GM18505 (cell line): ENCODE measurements at regions not wholly inside any gene's neighbourhood (a gene's known extent, or its start where the extent isn't known, plus 50 kb on each side); places are given as distances from the start of the nearest gene placed in this dataset.

ENCODE experiments used
- ATAC-seq: cut with Tn5 transposase; IDR thresholded peaks from one replicate; pipeline ENCODE4 v1.9.1; 2021; ENCODE audit not compliant: unreplicated experiment
- POLR2A ChIP-seq: IDR thresholded peaks from 4 replicates; pipeline ENCODE4 v1.6.1; 2011; ENCODE audit warnings: borderline replicate concordance; ENCODE audit not compliant: insufficient read depth, insufficient read length; ENCODE audit errors: extremely low read depth

DNA sequence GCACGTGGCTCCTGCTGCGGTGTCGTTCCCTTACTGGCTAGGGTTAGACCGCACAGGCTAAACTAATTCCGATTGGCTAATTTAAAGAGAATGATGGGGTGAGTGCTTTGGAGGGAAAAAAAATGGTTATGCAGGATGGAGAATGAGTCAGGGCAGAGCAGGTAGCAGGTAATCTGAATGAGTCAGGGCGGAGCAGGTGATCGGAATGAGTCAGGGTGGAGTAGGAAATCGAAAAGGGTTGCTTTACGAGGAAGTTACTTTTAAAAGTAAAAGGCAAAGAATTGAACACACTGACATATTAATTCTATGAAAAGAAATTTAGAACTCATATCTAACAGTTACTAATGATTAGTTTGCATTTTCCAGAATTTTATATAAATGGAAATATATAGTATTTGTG lies 335.5 kb downstream of the FOXO1 start:
- ATAC-seq, result no peak
- no peak for TF ChIP-seq POLR2A

DNA sequence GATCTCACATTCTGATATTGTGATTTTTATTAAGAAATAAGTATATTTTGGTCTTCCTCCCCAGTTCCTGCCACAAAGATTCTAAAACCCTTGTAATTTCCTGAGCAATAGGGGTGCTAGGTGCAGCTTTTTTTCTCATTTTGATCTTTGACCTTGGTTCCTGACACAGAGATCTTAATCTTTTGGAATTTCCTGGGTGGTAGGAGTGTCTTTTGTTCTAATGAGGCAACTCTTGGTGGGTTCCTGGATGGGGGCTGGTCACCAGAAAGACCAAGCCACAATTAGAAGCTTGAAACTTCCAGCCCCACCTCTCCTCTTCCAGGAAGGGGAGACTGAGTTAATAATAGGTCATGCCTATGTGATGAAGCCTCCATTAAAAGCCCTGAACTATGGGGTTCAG lies 334.6 kb downstream of the FOXO1 start:
- ATAC-seq, result no peak
- TF ChIP-seq POLR2A, result no peak

DNA sequence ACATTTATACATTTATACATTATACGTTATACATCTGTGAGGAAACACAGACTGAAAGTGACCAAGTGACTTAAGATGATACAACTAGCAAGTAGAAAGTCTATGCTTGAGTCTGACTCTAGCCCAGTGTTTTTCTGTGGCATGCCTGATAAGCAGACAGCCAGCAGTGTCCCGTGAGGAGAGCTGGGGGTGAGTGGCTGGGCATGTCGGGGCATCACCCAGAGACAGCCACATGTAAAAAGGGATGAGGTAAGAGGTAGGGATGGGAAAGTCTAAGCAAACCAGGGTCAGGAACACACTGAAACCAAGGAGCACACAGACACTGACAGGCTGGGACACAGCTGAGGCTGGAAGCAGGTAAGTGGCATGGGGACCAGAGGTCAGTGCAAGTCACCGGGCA lies 333.2 kb downstream of the FOXO1 start:
- ATAC-seq, result no peak

DNA sequence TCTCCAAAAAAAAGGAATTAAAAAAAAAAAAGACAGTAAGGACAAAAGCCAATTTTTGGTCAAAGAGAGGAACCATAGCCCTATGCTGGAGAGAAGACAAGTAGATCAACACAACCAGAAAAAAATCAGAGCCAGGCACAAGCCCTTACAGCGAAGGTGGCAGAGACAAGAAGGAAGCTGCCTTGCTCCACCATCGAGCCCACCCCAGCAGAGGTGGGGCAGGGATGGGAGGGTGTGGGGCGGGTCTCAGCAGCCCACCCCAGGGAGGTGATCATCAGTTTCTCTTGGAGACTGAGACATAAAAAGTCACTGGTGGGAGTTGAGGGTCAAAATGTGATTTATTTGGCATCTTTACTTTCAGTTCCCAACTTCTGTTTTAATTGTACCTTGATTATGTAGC lies 332.4 kb downstream of the FOXO1 start:
- no peak for ATAC-seq
- no peak for TF ChIP-seq POLR2A

More for the DNA sequence above, 333.2 kb downstream of the FOXO1 start:
- TF ChIP-seq POLR2A, result no peak

DNA sequence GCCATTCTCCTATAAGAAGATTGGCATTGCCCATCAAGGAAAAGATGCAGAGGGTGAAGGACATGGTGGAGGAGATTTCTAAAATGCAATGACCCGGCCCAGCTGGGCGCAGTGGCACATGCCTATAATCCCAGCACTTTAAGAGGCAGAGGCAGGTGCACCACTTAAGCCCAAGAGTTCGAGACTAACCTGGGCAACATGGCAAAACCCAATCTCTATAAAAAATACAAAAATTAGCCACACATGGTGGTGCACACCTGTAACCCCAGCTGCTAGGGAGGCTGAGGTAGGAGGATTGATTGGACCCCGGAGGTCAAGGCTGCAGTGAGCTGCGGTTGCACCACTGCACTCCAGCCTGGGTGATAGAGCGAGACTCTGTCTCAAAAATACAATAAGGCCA lies 331.8 kb downstream of the FOXO1 start:
- ATAC-seq, result no peak
- no peak for TF ChIP-seq POLR2A

DNA sequence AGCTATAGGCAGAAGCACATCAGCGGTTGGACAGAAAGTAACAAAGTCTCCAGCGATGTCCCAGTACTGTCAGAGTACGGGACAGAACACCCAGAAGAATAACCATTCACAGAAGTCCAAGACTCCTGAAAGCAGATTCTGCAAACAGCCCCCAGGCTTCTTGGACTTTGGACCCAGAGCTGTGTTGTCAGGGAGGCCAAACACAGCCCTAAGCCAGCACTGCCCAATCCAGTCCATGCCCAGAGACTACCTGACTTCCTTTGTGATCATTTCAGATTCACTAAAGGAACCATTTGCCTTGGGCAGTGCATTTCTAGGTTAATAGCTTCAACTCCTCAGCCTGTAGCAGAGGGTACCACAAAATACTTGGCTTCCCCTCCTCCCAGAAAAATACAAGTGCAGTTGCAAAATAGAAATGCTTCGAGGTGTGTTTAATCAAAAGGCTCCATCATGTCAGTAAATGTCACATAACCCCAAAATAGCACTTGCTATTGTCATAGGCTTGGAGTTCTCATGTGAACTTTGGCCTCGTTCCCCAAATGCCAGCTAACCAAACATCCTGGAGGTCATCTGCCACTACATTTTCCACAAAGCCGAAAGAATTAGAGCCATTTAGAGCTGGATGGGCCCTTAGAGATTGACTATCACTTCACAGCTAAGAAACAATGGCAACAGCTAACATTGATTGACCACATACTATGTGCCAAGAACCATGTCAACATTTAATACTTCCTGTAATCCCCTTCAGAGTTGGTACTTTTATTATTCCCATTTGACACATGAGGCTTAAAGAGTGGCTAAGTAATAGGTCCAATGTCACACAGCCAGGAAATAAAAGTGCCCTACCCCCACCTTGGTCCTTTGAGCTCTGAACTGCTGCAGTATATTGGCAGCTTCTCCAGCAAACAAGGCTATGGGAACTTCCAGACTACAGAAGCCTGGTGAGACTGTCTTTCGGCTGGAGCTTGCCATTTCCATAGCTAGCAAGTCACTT lies 329.9 kb downstream of the FOXO1 start:
- TF ChIP-seq POLR2A, result no peak
- ATAC-seq, result no peak

DNA sequence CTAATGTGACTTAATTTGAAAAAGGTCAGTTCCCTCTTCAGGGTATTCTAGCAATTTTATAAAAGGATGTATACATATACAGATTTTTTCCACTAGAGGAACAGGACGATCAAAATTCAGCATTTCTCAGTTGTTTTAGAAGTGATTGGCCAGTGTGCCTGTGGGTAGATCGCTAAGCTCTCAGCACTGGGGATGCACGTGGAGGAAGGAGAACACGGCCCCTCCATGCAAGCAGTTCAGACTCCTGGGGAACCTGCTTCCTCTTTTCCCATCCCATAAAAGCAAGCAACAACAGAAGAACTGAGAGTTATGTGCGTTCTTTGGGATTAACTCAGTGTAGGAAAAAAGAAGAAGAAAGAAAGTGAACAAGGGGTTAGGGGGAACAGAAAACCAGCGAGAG lies 328.8 kb downstream of the FOXO1 start:
- no peak for ATAC-seq
- TF ChIP-seq POLR2A, result no peak

DNA sequence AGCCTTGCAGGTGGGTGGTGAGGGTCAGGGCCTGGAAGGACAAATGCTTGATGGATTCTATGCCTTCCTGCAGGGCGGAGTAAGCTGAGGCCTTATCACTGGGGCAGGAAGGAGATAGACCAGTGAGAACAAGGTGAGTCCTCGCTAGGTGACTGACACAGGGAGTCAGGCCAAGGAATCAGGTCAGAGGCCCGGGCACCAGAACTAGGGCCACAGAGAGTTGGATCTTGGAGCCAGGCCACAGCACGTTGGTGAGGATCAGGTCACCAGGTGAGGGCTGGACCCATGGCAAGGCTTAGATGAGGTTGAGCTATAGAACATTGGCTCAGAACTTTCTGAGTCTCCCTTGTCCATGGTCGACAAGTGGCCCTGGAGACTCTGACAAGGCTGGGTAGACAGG lies 328.2 kb downstream of the FOXO1 start:
- ATAC-seq, result no peak
- TF ChIP-seq POLR2A, result no peak

DNA sequence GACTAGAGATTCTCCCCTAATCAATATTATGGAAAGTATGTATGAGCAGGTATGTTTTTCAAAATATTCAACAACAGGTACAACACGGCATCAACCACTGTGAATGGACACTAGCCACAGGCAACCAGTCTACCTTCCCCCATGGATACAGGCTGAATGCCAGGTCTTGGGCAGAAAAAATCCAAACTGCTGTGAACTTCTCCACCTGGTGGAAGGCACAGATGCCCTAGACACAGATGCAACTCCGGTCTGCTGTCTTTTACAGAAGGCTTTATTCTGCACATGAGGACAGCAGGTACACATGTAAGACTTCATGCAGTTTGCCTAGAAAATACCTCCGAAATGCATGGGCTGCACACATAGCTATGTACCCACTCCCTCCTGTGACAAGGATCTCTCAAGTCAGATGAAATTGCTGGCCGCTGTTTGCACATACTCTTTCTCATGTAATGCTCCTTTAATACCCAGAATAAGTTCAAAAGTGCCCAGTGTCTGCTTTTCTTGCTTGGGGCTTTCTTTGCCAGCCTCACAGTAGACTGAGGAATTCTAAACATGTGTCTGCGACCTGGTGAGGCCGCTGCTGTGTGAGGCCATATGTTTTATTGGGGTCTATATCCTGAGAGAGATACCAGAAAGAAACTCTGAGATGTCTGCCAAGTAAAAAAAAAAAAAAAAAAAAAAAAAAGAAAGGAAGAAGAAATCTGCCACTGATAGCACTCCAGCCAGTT lies 325.9 kb downstream of the FOXO1 start:
- ATAC-seq, result no peak

DNA sequence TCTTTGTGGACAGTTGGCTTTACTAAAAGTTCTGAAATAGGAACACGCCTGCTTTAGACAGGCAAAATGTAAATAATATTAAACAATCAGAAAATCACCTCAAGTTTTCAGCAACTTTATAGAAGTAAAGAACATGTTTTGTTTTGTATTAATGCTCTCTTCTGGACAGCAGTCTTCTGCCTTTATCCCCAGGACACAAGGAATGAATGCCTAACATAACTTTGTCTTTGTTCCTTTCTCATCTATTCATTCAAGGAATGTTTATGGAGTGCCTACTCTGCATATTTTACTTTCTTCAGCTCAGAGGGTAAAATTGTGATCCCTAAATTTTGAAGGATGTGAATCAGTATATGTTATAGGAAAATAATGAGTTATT lies 325.4 kb downstream of the FOXO1 start:
- ATAC-seq, result no peak
- no peak for TF ChIP-seq POLR2A

More for the DNA sequence above, 325.9 kb downstream of the FOXO1 start:
- no peak for TF ChIP-seq POLR2A

DNA sequence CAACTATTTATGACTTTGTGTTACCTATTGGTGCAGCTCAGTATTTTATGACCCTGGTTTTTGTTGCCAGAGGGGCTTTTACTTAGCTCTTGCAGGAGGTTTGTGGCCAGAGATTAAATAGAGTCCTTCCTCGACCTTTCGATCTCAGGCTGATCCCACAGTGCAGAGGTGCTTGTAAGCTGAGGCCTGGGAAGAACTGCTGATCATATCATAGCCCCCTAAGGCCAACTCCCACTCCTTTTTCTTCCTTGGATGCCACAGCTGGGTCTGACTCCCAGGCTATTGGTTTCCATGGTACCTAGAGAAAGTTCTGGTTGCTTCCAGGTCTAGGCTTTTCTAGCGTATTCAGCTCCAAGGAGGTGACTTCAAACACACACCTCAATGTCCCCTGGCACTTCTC lies 324.9 kb downstream of the FOXO1 start:
- TF ChIP-seq POLR2A, result no peak
- ATAC-seq, result no peak

DNA sequence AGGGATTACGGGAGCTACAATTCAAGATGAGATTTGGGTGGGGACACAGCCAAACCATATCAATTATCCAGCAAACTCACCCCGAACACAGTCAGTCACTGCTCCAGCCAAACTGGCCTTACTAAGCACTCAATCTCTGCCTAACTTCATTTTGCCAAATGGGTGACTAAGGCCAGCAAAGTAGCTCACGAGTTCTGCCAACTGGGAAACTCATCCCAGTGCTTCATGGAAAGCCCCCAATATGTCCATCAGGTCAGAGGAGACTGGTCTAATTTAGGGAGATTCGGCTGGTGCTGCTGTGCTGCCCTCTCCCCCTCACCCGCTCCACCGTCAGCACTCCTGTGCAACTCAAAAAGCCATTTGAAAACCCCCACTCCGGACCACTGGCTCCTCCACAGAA lies 324.0 kb downstream of the FOXO1 start:
- no peak for TF ChIP-seq POLR2A
- no peak for ATAC-seq

DNA sequence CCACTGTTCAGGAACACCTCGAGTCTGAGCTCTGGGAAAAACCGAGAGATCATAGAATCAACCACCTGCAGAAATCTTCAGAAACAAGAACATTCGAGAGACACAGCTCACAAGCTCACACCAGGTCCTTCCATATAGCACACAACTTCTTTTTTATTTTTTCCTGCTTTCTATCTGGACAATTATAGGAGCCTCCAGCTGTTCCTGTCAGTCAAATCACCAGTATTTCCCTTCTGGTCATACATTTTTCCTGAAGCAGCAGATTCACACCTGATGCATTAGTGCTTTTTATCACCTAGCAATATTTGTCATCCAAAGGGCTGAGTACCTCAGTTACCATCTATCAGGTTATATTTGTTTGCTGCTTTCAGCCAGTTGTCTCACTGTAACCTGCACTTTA lies 323.5 kb downstream of the FOXO1 start:
- no peak for TF ChIP-seq POLR2A
- ATAC-seq, result no peak

DNA sequence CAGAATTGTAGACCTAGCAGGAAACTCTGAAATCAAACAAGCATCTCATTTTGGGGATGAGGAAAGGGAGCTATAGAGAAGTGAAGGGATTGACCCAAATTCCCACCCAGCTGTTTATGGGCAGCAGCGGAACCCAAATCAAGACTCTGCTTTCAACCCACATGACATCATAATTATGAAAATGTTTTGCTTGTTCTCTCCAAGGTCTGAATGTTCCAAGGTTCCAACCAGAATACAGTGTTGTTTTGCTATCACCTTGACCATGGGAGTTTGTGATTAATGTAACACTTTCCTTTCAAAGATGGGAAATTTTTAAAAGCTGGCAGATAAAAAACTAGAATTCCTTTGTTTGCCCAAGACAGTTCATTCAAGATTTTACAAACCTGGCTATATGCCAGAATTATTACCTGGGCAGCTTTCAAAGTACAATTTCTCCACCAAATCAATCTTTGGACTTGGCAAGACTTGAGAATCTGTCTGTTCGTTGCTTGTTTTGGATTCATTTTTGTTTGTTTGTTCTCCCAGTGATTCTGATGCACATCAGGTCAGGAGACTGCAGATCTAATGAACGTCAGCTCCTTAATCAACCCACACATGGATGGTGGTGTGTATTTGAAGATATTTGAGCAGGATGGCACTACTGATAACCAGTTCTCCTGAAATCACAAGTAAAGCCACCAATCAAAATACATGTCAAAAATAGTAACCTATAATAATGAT lies 322.7 kb downstream of the FOXO1 start:
- TF ChIP-seq POLR2A, result no peak
- ATAC-seq, result no peak
